K562 (cell line): ENCODE measurements at regions not wholly inside any gene's neighbourhood (a gene's known extent, or its start where the extent isn't known, plus 50 kb on each side); places are given as distances from the start of the nearest gene placed in this dataset.

ENCODE experiments used
- ATAC-seq: fragments of 200-7000 bp; cut with Tn5 transposase; 3 replicates; pipeline ENCODE4 v1.9.1; 2020; ENCODE audit warnings: moderate library complexity
- BruUV-seq: library from RNA; stranded (reverse); fragments of 400-500 nt; replicated peaks from 2 replicates; lab custom pipeline; 2021; lab: Mats Ljungman, UMichigan
- CTCF ChIA-PET: fragments of 300-600 bp; formaldehyde crosslinking; extraction: SDS; loops from one replicate; lab custom pipeline; 2021; ENCODE audit warnings: low intra/inter-chr PET ratio; lab: Yijun Ruan, JAX
- POLR2A ChIA-PET: fragments of 300-600, 350-650 bp; sonication (Branson Sonifier 250); formaldehyde crosslinking; extraction: SDS; loops from one replicate; lab custom pipeline; 2021; ENCODE audit warnings: antibody characterized with exemption, inconsistent platforms; lab: Yijun Ruan, JAX
- DNase-seq, 4 experiments: peaks; one replicate each; pipeline versions ENCODE4 v3.0.0 to v3.0.0-alpha.2; 2011 to 2018; ENCODE audit warnings: low spot score in 3 of 4, mixed read lengths in 3 of 4; ENCODE audit errors: extremely low read depth in 1 of 4
- FAIRE-seq: peaks from 2 replicates; lab custom pipeline; 2011; peaks lifted over from hg19 to GRCh38; lab: Jason Lieb, UNC
- H2AFZ ChIP-seq: 2 replicates; pipeline ENCODE4 v1.6.0; 2011; ENCODE audit warnings: low read depth, low read length, control low read depth, inconsistent platforms
- H3K27ac ChIP-seq: fragments of 200-600 bp; 3 replicates; pipeline ENCODE4 v1.8.0; 2011; ENCODE audit warnings: low read depth, mild to moderate bottlenecking, control low read depth, inconsistent platforms, low read length, moderate library complexity, mixed read lengths; ENCODE audit errors: extremely low read depth
- H3K27me3 ChIP-seq, 2 experiments: fragments of 300-600 bp in 1 of 2; 2 replicates in 1 of 2; 3 replicates in 1 of 2; pipeline versions ENCODE4 v1.6.0 to v1.8.0; 2011; ENCODE audit warnings: inconsistent platforms in 2 of 2, low read length in 2 of 2, mild to moderate bottlenecking in 1 of 2, mixed read lengths in 1 of 2, moderate library complexity in 1 of 2; ENCODE audit not compliant: control insufficient read depth in 2 of 2, insufficient read depth in 2 of 2
- H3K36me3 ChIP-seq: fragments of 300-600 bp; 3 replicates; pipeline ENCODE4 v1.8.0; 2011; ENCODE audit warnings: mild to moderate bottlenecking, low read length, inconsistent platforms; ENCODE audit not compliant: control insufficient read depth, insufficient read depth
- H3K4me1 ChIP-seq, 2 experiments: fragments of 200-600 bp in 1 of 2; replicated peaks in 1 of 2; 2 replicates in 1 of 2; 3 replicates in 1 of 2; pipeline versions ENCODE4 v1.5.1 to v1.8.0; 2011; ENCODE audit warnings: inconsistent platforms in 2 of 2, low read length in 2 of 2, mild to moderate bottlenecking in 1 of 2, mixed read lengths in 1 of 2, moderate library complexity in 1 of 2; ENCODE audit not compliant: control insufficient read depth in 2 of 2, insufficient read depth in 2 of 2
- H3K4me2 ChIP-seq: 2 replicates; pipeline ENCODE4 v1.6.1; 2011; ENCODE audit warnings: low read length, control low read depth, inconsistent platforms, mixed read lengths; ENCODE audit not compliant: insufficient read depth
- H3K4me3 ChIP-seq: fragments of 200-600 bp; sonication (generic), shearing (Covaris generic); 2 replicates; pipeline ENCODE4 v1.5.1; 2016; ENCODE audit warnings: control low read depth, inconsistent platforms
- H3K79me2 ChIP-seq: fragments of 200-600 bp; 3 replicates; pipeline ENCODE4 v1.8.0; 2011; ENCODE audit warnings: low read length, inconsistent platforms; ENCODE audit not compliant: control insufficient read depth, insufficient read depth
- H3K9ac ChIP-seq, 2 experiments: 2 replicates each; pipeline versions ENCODE4 v1.6.0 to v1.6.1; 2011; ENCODE audit warnings: low read depth in 2 of 2, low read length in 2 of 2, control low read depth in 1 of 2, inconsistent platforms in 1 of 2, mild to moderate bottlenecking in 1 of 2, mixed read lengths in 1 of 2; ENCODE audit not compliant: insufficient read depth in 1 of 2
- H3K9me1 ChIP-seq: one replicate; pipeline ENCODE4 v1.6.0; 2011; ENCODE audit warnings: inconsistent platforms, mild to moderate bottlenecking, low read length, moderate library complexity; ENCODE audit not compliant: control insufficient read depth, insufficient read depth
- H3K9me3 ChIP-seq: replicated peaks from 2 replicates; pipeline ENCODE4 v1.5.1; 2011; ENCODE audit warnings: low read depth, low read length, inconsistent platforms; ENCODE audit not compliant: control insufficient read depth, insufficient read depth
- H4K20me1 ChIP-seq: replicated peaks from 2 replicates; pipeline ENCODE4 v1.6.1; 2011; ENCODE audit warnings: low read length, inconsistent platforms, mixed read lengths; ENCODE audit not compliant: control insufficient read depth, insufficient read depth
- DIDO1 ChIP-seq: fragments of 450-650 bp; IDR thresholded peaks from 2 replicates; pipeline ENCODE4 v1.6.1; 2016; ENCODE audit warnings: low read depth, missing biosample characterization, missing genetic modification characterization
- MEIS2 ChIP-seq: fragments of 450-650 bp; IDR thresholded peaks from 2 replicates; pipeline ENCODE4 v1.6.1; 2014; ENCODE audit warnings: mild to moderate bottlenecking; ENCODE audit not compliant: partially characterized antibody
- NELFE ChIP-seq: IDR thresholded peaks from 2 replicates; pipeline ENCODE4 v1.6.1; 2011; ENCODE audit warnings: mild to moderate bottlenecking; ENCODE audit not compliant: insufficient read depth, insufficient read length
- REST ChIP-seq, 2 experiments: fragments of 450-650 bp; formaldehyde crosslinking in 1 of 2; IDR thresholded peaks; 2 replicates each; pipeline versions ENCODE4 v1.4.0 to v1.6.1; 2014 to 2020; ENCODE audit warnings: mild to moderate bottlenecking in 2 of 2, borderline replicate concordance in 1 of 2, low read depth in 1 of 2
- RNF2 ChIP-seq: sonication (generic); IDR thresholded peaks from 2 replicates; pipeline ENCODE4 v1.6.1; 2016
- STAT5B ChIP-seq: fragments of 250-450 bp; sonication (Bioruptor Pico); IDR thresholded peaks from 2 replicates; pipeline ENCODE4 v1.8.0; 2021; ENCODE audit warnings: mild to moderate bottlenecking, inconsistent platforms
- TBL1XR1 ChIP-seq, 2 experiments: IDR thresholded peaks; 2 replicates each; pipeline ENCODE4 v1.6.1; 2012; ENCODE audit warnings: improper control_type of control experiment in 2 of 2, low read length in 2 of 2, mild to moderate bottlenecking in 1 of 2
- TCFL5 ChIP-seq: fragments of 250-450 bp; sonication (Bioruptor Pico); conservative IDR thresholded peaks from 2 replicates; pipeline ENCODE4 v1.6.1; 2021; ENCODE audit warnings: mild to moderate bottlenecking, moderate library complexity, matching md5 sums
- ZBTB1 ChIP-seq: sonication (generic); formaldehyde crosslinking; IDR thresholded peaks from 2 replicates; pipeline ENCODE4 v1.8.1; 2023; ENCODE audit warnings: missing genetic modification reagents, low read depth, mild to moderate bottlenecking, borderline replicate concordance
- WGBS: fragments of 100-300 bp; shearing (Covaris generic); methylation state at CpG from one replicate; pipeline ENCODE4 v1.1.6; 2016; ENCODE audit warnings: low coverage, mixed read lengths; ENCODE audit not compliant: insufficient coverage; ENCODE audit errors: missing lambda C conversion rate; 5-methylcytosine and 5-hydroxymethylcytosine counted together
- in situ Hi-C: fragments of 300-500 bp; cut with MboI; formaldehyde crosslinking; loops from 4 replicates; pipeline ENCODE4 v1.15.0; 2018; ENCODE audit warnings: inconsistent platforms, mixed read lengths
- intact Hi-C: fragments of 100-400 bp; cut with micrococcal nuclease; formaldehyde crosslinking; loops from 2 replicates; pipeline ENCODE4 v1.14.2; 2022

DNA sequence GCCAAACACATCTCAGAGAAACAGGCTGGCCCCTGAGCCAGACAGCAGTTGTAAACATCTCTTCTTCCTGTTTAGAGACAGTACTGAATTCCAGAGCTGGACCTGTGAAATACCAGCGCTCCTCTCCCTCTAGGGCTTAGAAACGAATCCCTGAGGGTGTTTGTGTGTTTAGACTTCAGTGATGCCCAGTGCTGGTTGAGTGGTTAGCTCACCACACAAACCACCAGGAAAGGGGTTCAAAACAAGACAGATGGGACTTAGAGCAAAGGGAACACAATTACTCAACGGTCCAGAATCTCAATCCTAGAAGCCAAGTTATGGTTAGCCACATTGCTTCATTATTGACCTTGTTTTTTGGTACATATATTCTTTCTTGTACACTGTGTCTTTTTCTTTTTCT, 108.7 kb upstream of the TMEM170B start:
- Histone ChIP-seq H4K20me1 (no peaks in the 10 kb centered on the region), H3K27ac (no peak overlapping the region), H3K9me3 (no peaks in the 10 kb centered on the region), H3K27me3 (peaks cover 3 to 6% of the 10 kb centered on the region in 2 experiments; a peak in 3 of 5 replicates), H3K4me3 (no peak overlapping the region), H3K4me1 (no peaks in the 10 kb centered on the region), H3K9me1 (no peaks in the 10 kb centered on the region), H3K79me2 (no peaks in the 10 kb centered on the region), H3K4me2 (no peak overlapping the region), H3K36me3 (no peaks in the 10 kb centered on the region), H2AFZ (no peak overlapping the region), H3K9ac (no peak overlapping the region)
- FAIRE-seq (no peak), ATAC-seq (no peak), DNase-seq (no peak)
- WGBS: 0% methylated on average over 3 of the region's 3 CpGs
- in situ Hi-C loops (no loop called here), intact Hi-C loops (no loop called here)
- ChIA-PET POLR2A (interaction anchor here (0.6 kb wide), 2 partner anchors 12 to 46 kb away, joined by 3 read pairs; no protein-coding TSS in a partner anchor), CTCF (no interaction called here)
- TF ChIP-seq NELFE (no peak), MEIS2 (no peak), TBL1XR1 (IDR thresholded peaks at IDR 0.05; ENCODE audit: low read length in 2 of 2) (no peak), STAT5B (CRISPR knock-in tag) (no peak)
- BruUV-seq: no TSS peak

DNA sequence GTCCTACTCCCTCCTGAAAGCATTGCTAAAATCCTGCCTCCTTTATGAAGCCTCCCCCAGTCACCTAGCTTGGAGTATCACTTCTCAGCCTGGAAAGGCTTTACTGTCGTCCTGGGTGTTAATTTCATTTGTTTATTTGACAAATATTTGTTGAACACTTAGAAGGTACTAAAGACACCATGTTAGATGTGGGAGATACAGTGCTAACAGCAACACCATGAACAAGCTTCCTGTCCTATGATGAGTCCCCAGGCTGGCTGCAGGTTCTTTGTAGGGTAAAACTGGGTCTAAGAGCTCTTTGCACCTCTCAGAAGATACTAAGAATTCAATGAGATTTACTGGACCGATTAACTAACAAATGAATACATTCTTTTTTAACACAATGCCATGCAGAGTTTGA, 109.2 kb upstream of the TMEM170B start:
- peaks cover 3 to 6% of the 10 kb centered on the region in 2 experiments; a peak in 3 of 5 replicates for H3K27me3 ChIP-seq
- WGBS: 0% methylated on average over 2 of the region's 2 CpGs
- H3K9me1 ChIP-seq: no peaks in the 10 kb centered on the region
- H3K4me1 ChIP-seq: no peaks in the 10 kb centered on the region
- POLR2A ChIA-PET: no interaction called here
- H4K20me1 ChIP-seq: no peaks in the 10 kb centered on the region
- FAIRE-seq: no peak
- no peak for DNase-seq
- no peaks in the 10 kb centered on the region for H3K36me3 ChIP-seq
- H3K9me3 ChIP-seq: no peaks in the 10 kb centered on the region
- H3K4me3 ChIP-seq: no peak overlapping the region
- H2AFZ ChIP-seq: no peak overlapping the region
- no peak overlapping the region for H3K9ac ChIP-seq
- no TSS peak for BruUV-seq
- intact Hi-C loops (no loop called here), in situ Hi-C loops (no loop called here)
- no peak for ATAC-seq
- H3K79me2 ChIP-seq: no peaks in the 10 kb centered on the region
- H3K27ac ChIP-seq: no peak overlapping the region
- H3K4me2 ChIP-seq: no peak overlapping the region
- CTCF ChIA-PET: no interaction called here
- TF ChIP-seq REST (IDR thresholded peaks at IDR 0.05; ENCODE audit: borderline replicate concordance) (no peak), REST (CRISPR knock-in tag; IDR thresholded peaks at IDR 0.05; ENCODE audit: low read depth) (no peak), TCFL5 (no peak), RNF2 (no peak), DIDO1 (tag) (no peak), ZBTB1 (CRISPR knock-in tag) (no peak)
